HG03103 (cell line): ENCODE measurements at regions not wholly inside any gene's neighbourhood (a gene's known extent, or its start where the extent isn't known, plus 50 kb on each side); places are given as distances from the start of the nearest gene placed in this dataset.
A peak's percentile ranks its signal among the peaks of the same experiment; 100 is the strongest.
"Not testable (repeated sequence)": the region's sequence is repeated elsewhere in the genome, so short reads cannot be mapped to it uniquely, and the experiment has no call there.

Source experiments
- ATAC-seq: cut with Tn5 transposase; IDR thresholded peaks from one replicate; pipeline ENCODE4 v1.9.1; 2021; ENCODE audit warnings: low read depth; ENCODE audit not compliant: unreplicated experiment

- ATAC-seq, result no peak
Observed at GRCh38 chr1:55473661-55474060, 258.5 kb upstream of the USP24 start.

GRCh38 chr1:55472784-55473183, 257.6 kb upstream of the USP24 start:
- no peak for ATAC-seq

DNA sequence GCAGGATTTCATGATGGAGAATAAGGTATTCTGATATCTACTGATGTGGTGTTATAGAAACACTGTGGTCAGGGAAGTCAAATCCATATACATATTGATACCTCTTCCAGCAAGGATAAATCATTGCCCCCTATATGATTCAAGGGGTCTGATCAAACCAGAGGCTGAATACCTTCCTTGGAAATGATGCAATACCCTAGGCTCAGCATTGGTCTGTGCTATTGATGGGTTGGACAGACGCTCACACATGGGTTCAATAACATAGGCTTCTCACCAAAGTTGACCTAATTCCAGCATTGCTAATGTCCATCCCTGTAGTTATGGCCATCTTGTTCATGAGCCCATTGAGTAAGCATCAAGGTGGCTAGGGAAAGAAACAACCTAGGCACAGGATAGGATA, 257.0 kb upstream of the USP24 start:
- no peak for ATAC-seq

DNA sequence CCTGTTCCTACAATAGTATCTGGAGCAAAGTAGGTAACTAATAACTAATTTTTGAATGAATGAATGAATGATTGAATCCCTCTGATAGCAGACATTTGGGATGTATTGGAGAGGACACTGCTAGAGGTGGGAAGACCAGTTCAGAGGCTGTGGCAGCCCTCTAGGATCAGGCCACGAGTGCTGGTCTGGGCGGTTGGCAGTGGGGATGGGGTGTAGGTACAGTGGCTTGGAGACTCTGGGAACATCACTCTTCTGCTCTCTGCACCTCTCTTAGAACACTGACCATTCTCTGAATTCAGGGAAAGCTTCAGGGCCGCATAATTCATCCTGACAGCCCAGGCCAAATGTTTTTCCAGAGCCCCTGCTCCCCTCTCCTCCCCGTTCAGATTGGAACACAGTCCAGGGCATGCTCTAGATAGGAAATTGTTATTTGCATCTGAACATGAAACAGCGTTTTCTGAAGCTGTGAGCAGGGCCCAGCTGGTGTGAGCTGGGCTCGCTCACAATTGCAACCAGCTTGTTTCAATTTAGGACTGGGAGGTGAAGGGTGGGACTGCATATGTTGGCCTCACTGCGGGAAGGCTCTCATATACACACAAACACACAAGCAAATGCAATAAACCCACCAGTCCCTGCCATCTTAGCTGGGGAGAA, 253.1 kb upstream of the USP24 start:
- ATAC-seq, result no peak

GRCh38 chr1:55466921-55467320, 251.8 kb upstream of the USP24 start:
- no peak for ATAC-seq

DNA sequence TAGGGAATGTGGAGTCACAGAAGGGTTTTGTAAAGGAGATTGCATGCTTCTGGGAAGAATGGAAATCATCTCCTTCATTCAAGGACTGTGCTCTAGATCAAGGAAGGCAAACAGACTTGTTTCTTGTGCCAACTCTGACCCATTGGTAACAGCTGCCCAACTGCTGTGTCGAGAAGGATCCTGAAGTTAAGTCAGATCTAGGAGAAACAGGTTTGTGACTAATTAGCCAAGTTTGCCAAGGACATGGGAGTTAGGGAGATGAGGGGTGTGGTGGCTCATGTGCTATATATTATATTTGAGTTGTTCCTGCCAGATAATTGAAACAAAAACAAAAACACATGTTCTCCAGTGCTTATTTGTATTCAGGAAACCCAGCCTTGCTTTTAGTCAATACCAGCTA, 251.2 kb upstream of the USP24 start:
- ATAC-seq, result no peak

DNA sequence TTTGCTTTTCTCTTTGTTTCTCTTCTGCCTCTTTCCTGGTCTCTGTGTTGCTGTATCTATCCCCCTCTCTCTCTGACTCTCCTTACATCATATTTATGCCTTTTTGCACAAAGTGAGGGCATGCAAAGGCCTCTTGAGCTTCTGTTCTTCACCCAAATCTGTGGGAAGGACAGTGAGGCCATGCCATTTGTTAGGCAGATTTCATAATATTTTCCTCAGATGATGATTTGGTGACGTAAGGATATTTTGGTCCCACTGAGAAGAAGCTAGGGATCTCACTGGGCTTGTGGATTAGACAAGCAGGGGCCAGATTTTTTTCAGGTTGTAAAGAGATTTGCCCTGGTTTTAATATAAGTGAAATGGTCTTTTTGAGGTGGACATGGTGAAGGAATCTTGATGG, 249.4 kb upstream of the USP24 start:
- no peak for ATAC-seq

DNA sequence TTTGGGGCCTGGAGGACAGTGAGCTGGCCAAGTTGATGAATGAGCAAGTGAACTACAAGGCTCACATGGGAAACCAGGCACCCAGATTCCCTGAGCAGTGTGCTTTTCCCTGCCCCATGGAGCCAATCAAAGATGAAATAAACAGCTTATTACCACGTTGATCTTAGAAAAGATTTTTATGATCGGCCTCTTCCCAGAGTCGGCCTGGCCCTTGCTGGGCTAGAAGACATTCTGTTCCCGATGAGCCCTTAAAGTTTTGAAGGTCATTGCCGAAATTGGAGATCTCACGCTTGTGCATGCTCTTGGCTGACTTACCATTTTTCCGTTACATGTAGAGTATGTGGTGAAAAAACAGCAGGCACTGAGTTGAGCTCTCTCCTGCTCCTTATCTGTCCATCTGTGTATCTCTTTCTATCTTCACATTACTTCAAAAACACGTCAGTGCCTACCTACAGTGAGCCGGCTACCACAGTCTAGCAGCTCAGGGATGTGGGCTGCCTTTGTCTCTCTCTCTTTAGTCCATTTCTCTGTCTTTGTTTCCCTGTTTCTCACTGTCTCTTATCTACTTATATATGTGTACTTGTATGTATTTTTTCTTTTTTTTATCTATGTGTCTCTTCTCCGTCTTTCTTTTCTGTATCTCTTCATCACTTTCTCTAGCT, 248.8 kb upstream of the USP24 start:
- ATAC-seq, result no peak

GRCh38 chr1:55457874-55458273, 242.7 kb upstream of the USP24 start:
- ATAC-seq, result no peak

GRCh38 chr1:55456971-55457370, 241.8 kb upstream of the USP24 start:
- no peak for ATAC-seq

DNA sequence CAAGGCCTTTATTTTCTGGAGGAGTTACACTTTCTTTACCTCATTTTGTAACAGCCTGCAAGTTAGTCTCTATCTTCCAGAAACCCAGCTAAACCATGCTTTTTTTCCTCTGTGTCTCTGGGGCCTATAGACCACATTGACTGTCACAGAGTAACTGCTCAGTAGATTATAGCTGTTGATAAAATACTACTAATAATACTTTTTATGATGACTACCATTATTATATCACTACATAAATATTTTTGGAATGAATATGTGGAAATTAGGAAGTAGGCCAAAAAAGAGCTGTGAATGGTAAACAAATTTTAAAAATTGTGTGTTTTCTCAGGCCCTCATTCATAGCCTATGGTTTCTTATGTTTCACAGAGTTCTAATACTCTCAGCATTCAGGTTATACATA, 233.1 kb upstream of the USP24 start:
- ATAC-seq, result no peak

GRCh38 chr1:55447488-55447887, 232.3 kb upstream of the USP24 start:
- ATAC-seq, result no peak

GRCh38 chr1:55446351-55446750, 231.2 kb upstream of the USP24 start:
- ATAC-seq, result no peak

DNA sequence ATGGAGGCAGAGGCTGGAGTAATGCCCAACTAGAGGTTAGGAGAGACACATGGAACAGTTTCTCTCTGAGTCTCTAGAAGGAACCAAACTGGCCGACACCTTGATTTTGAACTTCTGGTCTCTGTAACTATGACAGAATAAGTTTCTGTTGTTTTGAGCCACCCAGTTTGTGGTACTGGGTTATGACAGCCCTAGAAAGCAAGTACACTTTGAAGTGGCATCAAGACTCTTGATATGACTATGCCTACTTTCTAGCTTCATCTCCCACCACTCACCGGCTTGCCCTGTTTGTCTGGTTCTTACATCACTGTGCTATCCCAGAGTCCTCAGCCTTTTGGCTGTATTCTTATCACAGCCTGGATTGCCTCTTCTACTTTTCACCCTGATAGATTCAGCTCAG, 230.3 kb upstream of the USP24 start:
- peak; percentile 83 for ATAC-seq

DNA sequence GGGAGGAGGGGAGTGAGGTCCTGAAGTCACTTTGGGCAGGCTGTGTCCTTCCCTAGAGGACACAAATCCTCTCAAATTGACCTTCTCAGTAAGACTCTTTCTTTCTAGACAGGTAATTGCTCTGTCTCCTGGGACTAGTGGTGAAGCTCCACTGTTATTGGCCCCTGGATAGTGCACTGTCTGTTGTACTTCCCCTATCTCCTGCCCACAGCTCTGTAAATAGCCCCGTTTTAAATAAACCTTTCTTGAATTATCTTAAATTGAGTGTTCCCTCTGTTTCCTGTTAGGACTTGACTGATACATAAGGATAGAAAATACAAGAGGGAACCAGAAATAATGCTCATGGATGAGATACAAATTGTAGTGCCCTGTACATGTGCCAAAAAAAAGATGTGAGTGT, 229.5 kb upstream of the USP24 start:
- ATAC-seq, result no peak

DNA sequence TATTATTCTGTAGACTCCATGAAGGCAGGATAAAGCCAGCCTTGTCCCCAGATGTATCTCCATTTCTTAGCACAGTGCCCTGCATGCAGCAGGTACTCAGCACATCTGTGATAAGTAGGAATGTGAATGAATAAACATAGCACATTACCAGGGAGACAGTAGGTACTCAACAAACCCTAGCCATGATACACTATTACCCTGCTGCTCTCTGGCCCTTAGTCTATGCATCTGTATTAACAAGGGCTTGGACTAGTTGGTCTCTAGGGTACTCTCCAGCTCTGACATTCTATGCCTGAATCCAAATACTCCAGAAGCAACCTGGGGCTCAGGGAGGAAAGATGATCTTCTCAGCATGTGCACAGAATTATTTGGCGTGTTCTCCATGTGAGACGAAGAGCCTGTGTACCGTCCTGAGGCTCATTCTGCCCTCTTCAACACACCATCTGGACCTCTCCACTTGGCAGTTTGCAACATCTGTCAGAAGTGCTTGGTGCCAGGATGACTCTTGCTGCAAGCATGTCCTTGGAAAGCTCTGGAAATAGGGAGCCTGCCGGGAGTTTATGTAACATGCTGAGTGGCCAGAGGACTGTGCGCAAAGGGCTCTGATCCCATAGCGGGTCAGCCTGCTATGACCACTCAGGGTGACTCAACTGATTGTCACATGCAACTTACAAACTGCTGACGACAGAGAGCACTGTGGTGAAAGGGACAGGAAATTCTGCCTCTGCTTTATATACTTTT, 228.2 kb upstream of the USP24 start:
- no peak for ATAC-seq

DNA sequence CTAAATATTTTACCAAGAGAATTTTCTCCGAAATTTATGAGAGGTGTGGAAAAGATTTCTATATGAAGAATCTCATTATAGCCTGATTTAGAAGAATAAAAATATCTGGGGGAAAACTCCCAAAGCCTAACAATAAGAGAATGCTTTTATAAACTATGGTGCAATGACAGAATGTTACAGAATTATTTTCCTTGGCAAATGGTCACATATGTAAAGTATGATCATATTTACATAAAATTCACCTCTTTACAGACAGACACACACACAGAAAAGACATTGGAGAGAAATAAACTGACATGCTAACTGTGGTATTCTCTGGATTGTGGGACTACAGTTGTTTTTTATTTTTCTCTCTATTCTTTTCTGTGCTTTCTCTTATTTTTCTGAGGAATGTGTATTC, 226.3 kb upstream of the USP24 start:
- no peak for ATAC-seq

DNA sequence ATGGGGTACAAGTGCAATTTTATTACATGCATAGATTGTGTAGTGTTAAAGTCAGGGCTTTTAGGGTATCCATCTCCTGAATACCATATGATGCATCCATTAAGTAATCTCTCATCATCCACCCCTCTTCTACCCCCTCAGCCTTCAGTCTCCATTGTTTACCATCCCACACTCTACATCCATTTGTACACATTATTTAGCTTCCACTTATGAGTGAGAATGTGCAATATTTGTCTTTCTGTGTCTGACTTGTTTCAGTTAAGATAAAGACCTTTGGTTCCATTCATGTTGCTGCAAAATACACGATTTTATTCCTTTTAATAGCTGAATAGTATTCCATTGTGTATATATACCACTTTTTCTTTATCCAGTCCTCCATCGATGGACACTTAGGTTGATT, 222.5 kb upstream of the USP24 start:
- ATAC-seq, result no peak

DNA sequence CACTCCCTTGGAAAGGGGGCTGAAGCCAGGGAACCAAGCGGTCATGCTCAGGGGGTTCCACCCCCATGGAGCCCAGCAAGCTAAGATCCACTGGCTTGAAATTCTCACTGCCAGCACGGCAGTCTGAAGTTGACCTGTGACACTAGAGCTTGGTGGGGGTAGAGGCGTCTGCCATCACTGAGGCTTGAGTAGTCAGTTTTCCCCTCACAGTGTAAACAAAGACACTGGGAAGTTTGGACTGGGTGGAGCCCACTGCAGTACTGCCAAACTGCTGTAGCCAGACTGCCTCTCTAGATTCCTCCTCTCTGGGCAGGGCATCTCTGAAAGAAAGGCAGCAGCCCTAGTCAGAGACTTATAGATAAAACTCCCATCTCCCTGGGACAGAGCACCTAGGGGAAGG, 215.6 kb upstream of the USP24 start:
- ATAC-seq, result not testable (repeated sequence)

DNA sequence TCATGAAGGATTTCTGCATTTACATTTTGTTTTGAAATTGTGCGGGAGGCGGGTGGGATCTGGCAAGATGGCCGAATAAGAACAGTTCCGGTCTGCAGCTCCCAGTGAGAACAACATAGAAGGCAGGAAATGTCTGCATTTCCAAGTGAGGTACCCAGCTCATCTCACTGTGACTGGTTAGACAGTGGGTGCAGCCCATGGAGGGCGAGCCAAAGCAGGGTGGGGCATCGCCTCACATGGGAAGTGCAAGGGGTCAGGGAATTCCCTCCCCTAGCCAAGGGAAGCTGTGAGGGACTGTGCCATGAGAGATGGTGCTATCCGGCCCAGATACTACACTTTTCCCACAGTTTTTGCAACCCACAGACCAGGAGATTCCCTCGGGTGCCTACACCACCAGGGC, 215.0 kb upstream of the USP24 start:
- ATAC-seq, result not testable (repeated sequence)

- no peak for ATAC-seq
Observed at GRCh38 chr1:55428944-55429931, 214.1 kb upstream of the USP24 start.
